Panc1 (cell line): ENCODE measurements at regions not wholly inside any gene's neighbourhood (a gene's known extent, or its start where the extent isn't known, plus 50 kb on each side); places are given as distances from the start of the nearest gene placed in this dataset.

Source experiments
- ATAC-seq: fragments of 200-7000 bp; cut with Tn5 transposase; 2 replicates; pipeline ENCODE4 v1.9.1; 2020; ENCODE audit warnings: mild to moderate bottlenecking, moderate library complexity
- BruUV-seq: library from RNA; stranded (reverse); fragments of 400-500 nt; replicated peaks from 2 replicates; lab custom pipeline; 2021; lab: Mats Ljungman, UMichigan
- CTCF ChIA-PET: fragments of 300-600 bp; sonication (Branson Sonifier 250); formaldehyde crosslinking; loops from one replicate; lab custom pipeline; 2022; ENCODE audit warnings: antibody characterized with exemption; lab: Charles Lee
- POLR2A ChIA-PET: fragments of 300-600 bp; sonication (Branson Sonifier 250); formaldehyde crosslinking; loops from one replicate; lab custom pipeline; 2022; ENCODE audit warnings: antibody characterized with exemption; lab: Charles Lee
- DNase-seq: peaks from one replicate; pipeline ENCODE4 v3.0.0-alpha.2; 2010; ENCODE audit warnings: low read depth, low spot score
- H3K27ac ChIP-seq: 2 replicates; pipeline ENCODE4 v1.5.1; 2011; ENCODE audit warnings: mild to moderate bottlenecking, low read length, inconsistent platforms
- H3K27me3 ChIP-seq: fragments of 200-500 bp; sonication (Bioruptor generic); 2 replicates; pipeline ENCODE4 v1.6.0; 2014; ENCODE audit warnings: low read length, inconsistent platforms; ENCODE audit not compliant: control insufficient read depth, insufficient read depth
- H3K36me3 ChIP-seq: fragments of 200-500 bp; sonication (Bioruptor generic); 2 replicates; pipeline ENCODE4 v1.5.1; 2014; ENCODE audit warnings: inconsistent platforms, mild to moderate bottlenecking, low read length, moderate library complexity; ENCODE audit not compliant: control insufficient read depth, insufficient read depth
- H3K4me1 ChIP-seq: 2 replicates; pipeline ENCODE4 v1.5.1; 2011; ENCODE audit warnings: inconsistent platforms, mild to moderate bottlenecking, low read length, moderate library complexity; ENCODE audit not compliant: control insufficient read depth, insufficient read depth
- H3K4me3 ChIP-seq, 2 experiments: 2 replicates each; pipeline ENCODE4 v1.5.1; 2011 to 2012; ENCODE audit warnings: low read depth in 2 of 2, low read length in 2 of 2, mild to moderate bottlenecking in 2 of 2, inconsistent platforms in 1 of 2, moderate library complexity in 1 of 2
- H3K9me3 ChIP-seq: fragments of 200-500 bp; sonication (Bioruptor generic); 2 replicates; pipeline ENCODE4 v1.5.1; 2014; ENCODE audit warnings: low read depth, mild to moderate bottlenecking, inconsistent platforms, low read length, moderate library complexity; ENCODE audit not compliant: control insufficient read depth, insufficient read depth
- CTCF ChIP-seq: fragments of 450-650 bp; IDR thresholded peaks from 2 replicates; pipeline ENCODE4 v1.5.1; 2017; ENCODE audit warnings: mild to moderate bottlenecking
- POLR2AphosphoS5 ChIP-seq: IDR thresholded peaks from 2 replicates; pipeline ENCODE4 v1.6.1; 2012; ENCODE audit warnings: mild to moderate bottlenecking, low read depth, low read length, moderate library complexity
- REST ChIP-seq, 2 experiments: IDR thresholded peaks; 2 replicates each; pipeline ENCODE4 v1.6.1; 2011 to 2012; ENCODE audit warnings: low read depth in 2 of 2, control low read depth in 1 of 2, low read length in 1 of 2, mild to moderate bottlenecking in 1 of 2, moderate library complexity in 1 of 2; ENCODE audit not compliant: insufficient read depth in 1 of 2
- SIN3A ChIP-seq: IDR thresholded peaks from 2 replicates; pipeline ENCODE4 v1.6.1; 2012; ENCODE audit warnings: low read depth, mild to moderate bottlenecking, low read length, moderate library complexity, borderline replicate concordance; ENCODE audit not compliant: insufficient read depth
- TCF7L2 ChIP-seq: IDR thresholded peaks from 2 replicates; pipeline ENCODE4 v1.6.1; 2011; ENCODE audit warnings: mild to moderate bottlenecking, low read depth, low read length, inconsistent platforms
- in situ Hi-C: cut with HindIII; loops from 2 replicates; pipeline ENCODE4 v1.10.0; 2016; ENCODE audit warnings: low sequenced_read_pairs, low pct_unique_long_range_greater_than_20kb
- intact Hi-C: fragments of 100-400 bp; cut with micrococcal nuclease; formaldehyde crosslinking; loops from one replicate; pipeline ENCODE4 v1.10.0; 2022; ENCODE audit not compliant: unreplicated experiment

GRCh38 chr2:41878056-41878455, 169.8 kb upstream of the PKDCC start:
- H3K4me1 ChIP-seq = no peaks in the 10 kb centered on the region
- H3K4me3 ChIP-seq = no peak overlapping the region
- BruUV-seq = no TSS peak
- TF ChIP-seq POLR2AphosphoS5 = no peak
- TF ChIP-seq CTCF = no peak
- no peak for TF ChIP-seq REST (IDR thresholded peaks at IDR 0.05; ENCODE audit: insufficient read depth in 1 of 2, low read depth in 2 of 2, low read length in 1 of 2)
- TF ChIP-seq TCF7L2 = no peak
- TF ChIP-seq SIN3A = no peak
- DNase-seq (no peak), ATAC-seq (no peak)
- H3K9me3 ChIP-seq = no peaks in the 10 kb centered on the region
- intact Hi-C loops (no loop called here), in situ Hi-C loops (no loop called here)
- no peak overlapping the region for H3K27ac ChIP-seq
- ChIA-PET POLR2A (no interaction called here), CTCF (no interaction called here)
- H3K36me3 ChIP-seq = no peaks in the 10 kb centered on the region
- no peaks in the 10 kb centered on the region for H3K27me3 ChIP-seq

- H3K27ac ChIP-seq = no peak overlapping the region
- H3K27me3 ChIP-seq = no peaks in the 10 kb centered on the region
- H3K4me1 ChIP-seq = no peaks in the 10 kb centered on the region
- no peaks in the 10 kb centered on the region for H3K9me3 ChIP-seq
- no peak overlapping the region for H3K4me3 ChIP-seq
- intact Hi-C loops = no loop called here
- no peaks in the 10 kb centered on the region for H3K36me3 ChIP-seq
- in situ Hi-C loops = no loop called here
- ATAC-seq = no peak
- no TSS peak for BruUV-seq
- CTCF ChIA-PET = interaction anchor here (0.5 to 0.7 kb wide), 2 partner anchors 10 to 211 kb away, joined by 3 to 10 read pairs; no protein-coding TSS in a partner anchor
- TF ChIP-seq CTCF = no peak
- POLR2A ChIA-PET = interaction anchor here (0.6 kb wide), 2 partner anchors 11 to 171 kb away, joined by 4 to 11 read pairs; no protein-coding TSS in a partner anchor
- DNase-seq = no peak
These were observed 169.0 kb upstream of the PKDCC start for GRCh38 chr2:41878716-41879234.
